DMS79 treated with DMSO at 0.1 percent for 48 hours (cell line): ENCODE measurements at regions not wholly inside any gene's neighbourhood (a gene's known extent, or its start where the extent isn't known, plus 50 kb on each side); places are given as distances from the start of the nearest gene placed in this dataset.

Experiments
- DNase-seq: peaks from one replicate; lab custom pipeline; 2025; lab: John Stamatoyannopoulos, UW

DNA sequence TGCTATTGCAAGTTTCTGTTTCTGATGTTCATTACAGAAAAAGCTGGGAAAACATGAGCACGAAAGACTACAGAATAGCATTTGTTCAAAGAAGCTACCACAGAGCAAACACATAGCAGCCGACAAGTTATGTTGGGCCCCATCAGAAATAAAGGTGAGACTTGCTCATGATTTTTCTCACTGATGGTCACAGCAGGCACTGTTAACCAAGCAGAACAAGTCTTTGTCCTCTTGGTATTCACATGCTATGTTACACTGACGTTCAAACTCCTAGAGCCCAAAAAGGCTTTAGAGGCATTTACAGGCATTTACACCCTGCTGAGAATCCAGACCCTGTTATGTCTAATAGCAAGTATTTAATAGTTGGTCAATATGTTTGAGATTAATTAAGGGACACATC lies 235.0 kb upstream of the HNMT start:
- no peak for DNase-seq

DNA sequence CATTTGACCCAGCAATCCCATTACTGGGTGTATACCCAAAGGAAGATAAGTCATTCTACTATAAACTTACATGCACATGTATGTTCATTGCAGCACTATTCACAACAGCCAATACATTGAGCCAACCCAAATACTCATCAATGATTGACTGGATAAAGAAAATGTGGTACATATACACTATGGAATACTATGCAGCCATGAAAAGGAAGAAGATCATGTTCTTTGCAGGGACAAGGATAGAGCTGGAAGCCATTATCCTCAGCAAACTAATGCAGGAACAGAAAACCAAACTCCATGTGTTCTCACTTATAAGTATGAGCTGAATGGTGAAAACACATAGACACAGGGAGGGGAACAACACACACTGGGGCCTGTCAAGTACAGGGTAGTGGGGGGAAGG lies 226.7 kb upstream of the HNMT start:
- DNase-seq: no peak

DNA sequence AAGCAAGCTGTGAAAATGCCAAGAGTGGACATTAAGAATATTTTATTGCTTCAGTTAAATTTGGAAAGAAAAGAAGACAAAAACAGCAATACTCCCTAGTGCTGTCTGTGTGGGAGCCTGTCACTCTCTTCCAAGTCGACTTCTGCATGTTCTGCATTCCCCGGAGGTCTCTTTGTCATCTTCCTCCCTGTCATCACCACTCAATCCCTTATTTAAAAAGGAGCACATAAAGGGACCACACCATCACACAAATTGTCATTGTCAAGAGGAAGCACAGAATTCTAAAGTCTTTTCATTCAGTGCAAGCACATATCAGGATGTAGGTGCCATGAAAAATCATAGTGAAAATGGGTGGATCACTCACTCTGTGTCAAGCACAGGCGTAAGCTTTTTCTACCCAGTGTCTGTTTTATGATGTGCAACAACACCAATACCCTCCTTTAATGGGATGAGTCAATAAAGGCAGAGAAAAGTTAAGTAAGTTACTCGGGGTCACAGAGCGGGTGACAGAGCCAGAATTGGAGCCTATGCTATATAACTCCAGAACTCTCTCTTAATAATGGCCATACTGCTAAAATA lies 222.4 kb upstream of the HNMT start:
- DNase-seq: no peak

DNA sequence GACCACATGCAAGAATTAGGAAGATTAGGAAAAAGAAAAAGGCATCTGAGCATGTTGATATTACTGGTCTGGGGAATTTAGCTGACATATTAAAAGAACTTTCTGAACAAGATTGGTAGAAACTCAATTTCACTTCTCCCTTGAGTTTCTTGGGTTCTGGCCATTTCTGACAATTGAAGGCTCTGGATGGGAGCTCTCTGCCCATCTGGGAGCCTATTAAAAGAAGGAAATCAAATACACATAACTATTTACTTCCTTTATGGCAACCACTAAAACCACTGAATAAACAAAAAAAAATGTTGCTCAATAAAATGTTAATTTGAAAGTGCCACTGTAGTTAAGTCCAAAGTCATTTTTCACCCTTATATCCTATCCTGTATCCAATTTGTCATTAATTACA lies 216.8 kb upstream of the HNMT start:
- DNase-seq: no peak

DNA sequence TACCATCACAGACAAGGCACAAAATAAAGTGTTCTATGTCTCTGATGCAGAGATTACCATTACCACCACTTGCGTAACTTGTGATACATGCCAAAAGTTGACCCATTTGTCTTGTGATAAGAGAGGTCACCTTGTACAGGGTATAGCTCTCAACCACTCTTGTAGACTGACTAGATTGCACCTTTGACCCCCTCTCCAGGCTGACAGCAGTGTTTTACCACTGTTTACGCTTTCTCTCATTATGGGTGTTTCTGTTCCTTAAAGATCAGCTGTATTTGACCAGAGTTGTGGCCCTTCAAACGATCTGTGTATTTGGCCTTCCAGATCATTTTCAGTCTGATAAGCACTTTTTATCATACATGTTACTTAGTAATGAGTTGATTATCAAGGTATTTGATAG lies 215.7 kb upstream of the HNMT start:
- no peak for DNase-seq

DNA sequence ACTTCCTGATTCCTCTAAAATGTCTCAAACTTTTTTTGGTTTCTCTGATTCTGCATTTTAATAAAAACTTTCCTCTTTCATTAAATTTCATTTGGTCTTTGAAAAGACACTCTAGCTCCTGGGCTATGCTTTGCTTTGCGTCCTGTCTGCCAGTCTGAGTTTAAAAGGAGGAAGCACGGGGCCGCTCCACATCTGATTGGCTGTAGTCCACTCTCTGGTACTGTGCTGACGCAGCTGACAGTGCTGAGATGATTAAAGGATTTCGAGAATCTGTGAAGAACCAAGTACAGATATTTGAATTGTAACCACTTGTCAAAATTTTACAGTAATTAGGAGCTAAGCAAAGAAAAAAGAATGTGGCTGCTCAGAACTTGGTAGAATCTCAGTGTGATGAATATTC lies 199.6 kb upstream of the HNMT start:
- no peak for DNase-seq

DNA sequence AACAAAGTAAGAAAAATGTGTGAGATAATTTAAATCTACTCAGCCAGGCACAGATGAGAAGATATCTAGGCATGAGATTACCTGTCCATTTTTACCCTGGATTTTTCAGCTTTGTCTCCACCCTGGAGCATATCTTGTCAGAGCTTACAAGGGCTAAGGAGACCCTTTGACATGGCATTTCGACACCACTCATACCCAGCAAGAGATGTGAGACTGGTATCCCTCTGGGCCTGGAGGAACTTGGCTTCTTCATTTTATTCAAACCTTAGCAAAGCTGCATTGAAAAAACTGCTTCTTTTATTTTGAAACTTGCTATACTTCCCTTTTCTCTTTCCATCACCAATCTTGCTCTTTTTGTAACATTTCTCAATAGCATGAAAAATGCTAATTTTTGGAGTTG lies 194.9 kb upstream of the HNMT start:
- DNase-seq: no peak

DNA sequence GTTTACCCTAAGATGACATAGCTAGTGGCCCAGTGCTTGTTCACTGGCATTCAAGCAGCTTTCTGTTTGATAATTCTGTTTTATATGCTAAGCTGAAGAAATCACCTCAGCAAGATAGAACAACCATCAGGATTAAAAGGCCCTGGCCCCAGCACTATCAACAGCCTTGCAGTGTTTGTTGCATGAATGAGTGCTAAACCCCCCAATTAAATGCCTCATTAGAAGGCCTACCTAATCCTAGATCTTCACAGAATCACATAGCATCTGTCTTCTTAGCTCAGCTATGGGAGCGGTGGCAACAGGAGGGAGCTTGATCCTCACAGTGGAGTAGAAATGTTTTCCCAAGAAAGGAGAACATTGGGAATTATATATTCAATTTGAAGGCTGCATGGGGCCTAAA lies 194.1 kb upstream of the HNMT start:
- no peak for DNase-seq

DNA sequence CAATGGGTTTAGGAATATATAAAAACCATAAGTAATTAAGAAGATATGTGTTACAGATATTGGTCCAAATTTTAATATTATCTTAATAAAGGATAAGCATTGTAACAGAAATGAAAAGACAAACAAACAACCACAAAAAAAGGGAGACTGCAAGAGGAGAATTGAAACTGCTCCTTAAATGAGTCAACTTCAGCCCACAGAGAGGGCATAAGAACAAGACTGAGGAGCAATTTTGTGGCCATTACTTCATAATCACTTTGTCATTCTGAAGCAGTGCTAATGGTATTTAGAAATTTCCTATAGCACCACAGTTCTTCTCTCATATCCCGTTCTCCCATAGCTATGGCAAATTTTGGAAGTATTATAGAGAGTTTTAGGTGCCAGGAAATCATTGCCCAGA lies 193.2 kb upstream of the HNMT start:
- DNase-seq: no peak

DNA sequence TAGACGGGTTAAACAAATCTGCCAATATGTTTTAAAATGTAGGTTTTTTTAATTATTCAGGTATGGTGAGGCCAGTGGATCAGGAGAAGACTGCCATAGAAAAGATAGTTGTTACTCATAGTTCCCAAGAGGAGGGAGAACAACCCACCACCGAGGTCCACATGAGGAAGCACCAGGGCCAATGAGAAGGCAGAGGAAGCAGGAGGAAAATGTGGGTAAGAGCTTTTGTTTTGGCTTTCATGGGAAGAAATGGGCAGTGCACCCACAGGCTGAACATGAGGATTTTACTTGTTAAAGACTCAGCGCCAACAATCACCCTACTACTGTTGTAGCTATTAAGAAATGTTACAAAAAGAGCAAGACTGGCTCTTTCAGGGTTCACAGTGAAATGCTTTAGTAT lies 191.8 kb upstream of the HNMT start:
- no peak for DNase-seq

DNA sequence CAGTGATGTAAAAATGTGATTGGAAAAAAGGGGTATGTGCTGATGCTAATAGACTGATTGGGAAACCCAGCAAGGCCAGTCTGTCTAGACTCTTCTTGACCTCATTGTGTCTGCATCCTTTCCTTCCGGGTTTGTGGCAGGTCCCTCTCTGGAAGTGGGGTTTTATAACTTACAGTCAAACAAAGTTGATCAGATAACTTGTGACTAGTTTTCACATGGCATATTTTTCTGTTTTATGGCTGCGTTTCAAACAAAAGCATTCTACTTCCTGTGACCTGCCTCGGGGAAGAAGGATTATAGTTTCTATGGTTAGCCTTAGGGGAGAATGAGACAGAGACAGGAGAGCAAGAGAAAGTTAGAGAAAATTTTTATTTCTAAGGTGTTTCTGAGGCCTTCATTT lies 188.7 kb upstream of the HNMT start:
- no peak for DNase-seq

DNA sequence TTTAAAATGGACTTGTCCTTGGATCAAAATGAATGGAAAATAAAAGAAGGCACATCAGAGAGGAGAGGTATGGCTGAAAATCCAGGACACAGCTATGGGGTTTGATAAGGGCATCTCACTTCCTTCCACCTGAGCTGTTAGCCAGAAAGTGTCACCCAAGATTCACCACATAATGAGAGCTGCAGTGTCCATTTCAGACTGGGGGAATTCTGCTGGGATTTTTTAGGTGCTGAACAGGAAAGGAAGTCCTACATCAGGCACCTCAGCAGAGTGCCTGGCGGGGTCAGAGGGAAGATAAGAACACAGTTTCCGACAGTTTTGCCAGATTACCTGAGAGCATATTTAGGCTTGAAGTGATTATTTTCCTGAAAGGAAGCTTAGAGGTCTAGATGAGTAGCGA lies 187.6 kb upstream of the HNMT start:
- no peak for DNase-seq

DNA sequence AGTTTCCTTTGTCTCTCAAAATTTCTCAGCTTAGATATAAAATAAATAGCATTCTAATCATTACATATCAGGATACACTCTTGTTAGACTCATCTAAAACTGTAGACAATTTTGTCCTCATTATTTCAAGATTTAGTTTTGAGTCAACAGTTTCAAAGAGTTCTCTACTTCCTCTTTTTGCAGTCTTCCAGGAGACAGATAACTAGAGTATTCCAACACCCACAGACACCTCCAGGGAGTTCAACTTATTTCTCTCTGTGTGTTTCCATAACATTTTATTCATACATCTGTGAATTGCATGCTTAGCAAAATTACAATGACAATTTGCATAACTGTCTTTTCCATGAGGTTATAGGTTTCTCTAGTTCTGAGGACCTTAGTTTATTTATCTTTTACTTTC lies 166.6 kb upstream of the HNMT start:
- no peak for DNase-seq

DNA sequence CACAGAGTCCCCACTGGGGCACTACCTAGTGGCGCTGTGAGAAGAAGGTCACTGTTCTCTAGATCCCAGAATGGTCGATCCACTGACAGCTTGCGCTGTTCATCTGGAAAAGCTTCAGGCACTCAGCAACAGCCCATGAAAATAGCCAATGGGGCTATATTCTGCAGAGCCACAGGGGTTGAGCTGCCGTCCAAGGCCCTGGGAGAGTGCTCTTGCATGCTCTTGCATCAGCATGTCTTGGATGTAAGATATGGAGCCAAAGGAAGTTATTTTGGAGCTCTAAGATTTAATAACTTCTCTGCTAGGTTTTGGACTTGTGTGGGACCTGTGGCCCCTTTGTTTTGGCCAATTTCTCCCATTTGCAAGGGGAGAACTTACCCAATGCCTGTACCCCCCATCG lies 164.7 kb upstream of the HNMT start:
- DNase-seq: no peak

DNA sequence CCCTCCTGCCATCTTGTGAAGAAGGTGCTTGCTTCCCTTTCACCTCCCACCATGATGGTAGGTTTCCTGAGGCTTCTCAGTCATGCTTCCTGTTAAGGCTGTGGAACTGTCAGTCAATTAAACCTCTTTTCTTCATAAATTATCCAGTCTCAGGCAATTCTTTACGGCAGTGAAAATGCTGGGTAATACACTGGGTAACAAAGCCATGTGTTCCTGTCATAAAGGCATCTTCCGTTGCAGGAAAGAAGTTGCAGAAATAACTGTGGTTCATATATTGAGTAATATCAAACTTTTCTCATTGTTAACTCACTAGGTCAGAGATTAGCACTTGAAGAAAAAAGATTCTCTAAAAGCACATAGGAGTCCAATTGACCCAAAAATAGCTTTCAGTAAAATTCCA lies 163.9 kb upstream of the HNMT start:
- DNase-seq: no peak

DNA sequence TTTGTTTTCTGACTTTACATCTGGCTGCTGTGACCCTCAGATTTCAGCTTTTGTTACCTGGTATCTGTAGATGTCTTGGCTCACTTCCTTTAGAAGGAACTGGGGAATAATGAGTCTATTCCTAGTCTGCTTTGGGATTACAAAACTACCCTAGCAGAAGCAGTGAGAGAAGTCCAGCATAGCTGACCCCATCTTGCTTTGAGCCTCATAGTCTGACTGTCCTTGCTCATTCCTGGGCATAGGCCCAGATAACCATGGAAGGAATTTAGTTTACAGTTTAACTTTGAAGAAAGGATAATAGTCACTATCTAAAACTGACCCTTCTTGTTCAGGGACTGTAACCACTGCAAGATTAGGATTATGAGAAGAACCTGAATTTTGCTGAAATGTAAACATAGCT lies 163.0 kb upstream of the HNMT start:
- DNase-seq: no peak

DNA sequence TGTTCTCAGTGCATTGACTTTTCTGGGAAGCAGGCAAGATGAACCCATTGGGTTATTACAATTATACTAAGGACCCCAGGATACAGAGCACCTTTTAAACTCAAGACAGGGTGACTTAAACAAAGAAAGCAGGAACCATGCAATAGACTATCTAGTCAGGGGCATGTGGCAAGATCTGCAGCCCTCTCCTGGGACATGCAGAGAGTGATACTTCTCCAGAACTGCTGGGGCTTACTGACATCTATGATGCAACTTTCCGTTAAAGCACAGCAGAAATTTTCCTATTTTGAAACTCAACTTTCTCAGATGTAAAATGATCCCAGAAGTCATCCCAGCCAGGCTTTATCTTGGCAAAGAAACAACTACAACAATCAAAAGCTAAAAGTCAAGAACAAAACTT lies 162.2 kb upstream of the HNMT start:
- DNase-seq: no peak

DNA sequence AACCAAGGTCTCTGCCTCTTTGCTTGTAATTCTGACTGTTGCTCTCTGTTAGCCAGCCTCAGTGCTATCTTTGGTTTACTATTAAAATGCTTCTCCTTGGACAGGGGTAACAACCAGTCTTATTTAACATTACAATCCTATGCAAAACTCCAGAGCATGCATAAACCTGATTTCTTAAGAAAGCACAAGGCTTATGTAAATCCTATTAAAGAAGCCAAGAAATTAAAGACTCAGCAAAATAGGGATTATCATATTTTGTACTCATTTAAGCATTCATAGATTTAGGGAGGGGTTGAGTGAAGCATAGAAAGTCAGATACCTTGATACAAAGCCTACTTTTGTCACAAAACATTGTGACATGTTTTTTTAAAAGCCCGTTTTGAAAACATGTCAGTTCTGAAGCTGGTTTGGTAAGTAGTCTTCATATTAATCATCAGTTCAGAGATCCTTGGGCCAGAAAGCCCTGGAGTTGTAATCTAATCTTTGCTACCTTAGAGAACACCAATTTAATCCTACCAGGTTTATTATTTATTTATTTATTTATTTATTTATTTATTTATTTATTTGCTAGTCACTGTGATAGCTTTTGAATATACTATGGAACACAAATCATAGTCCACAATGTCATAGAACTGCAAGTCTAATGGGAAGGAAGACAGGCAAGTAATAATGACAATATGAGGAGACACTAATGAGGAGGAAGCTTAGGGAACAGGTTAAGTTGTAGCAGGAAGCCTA lies 158.0 kb upstream of the HNMT start:
- DNase-seq: no peak

DNA sequence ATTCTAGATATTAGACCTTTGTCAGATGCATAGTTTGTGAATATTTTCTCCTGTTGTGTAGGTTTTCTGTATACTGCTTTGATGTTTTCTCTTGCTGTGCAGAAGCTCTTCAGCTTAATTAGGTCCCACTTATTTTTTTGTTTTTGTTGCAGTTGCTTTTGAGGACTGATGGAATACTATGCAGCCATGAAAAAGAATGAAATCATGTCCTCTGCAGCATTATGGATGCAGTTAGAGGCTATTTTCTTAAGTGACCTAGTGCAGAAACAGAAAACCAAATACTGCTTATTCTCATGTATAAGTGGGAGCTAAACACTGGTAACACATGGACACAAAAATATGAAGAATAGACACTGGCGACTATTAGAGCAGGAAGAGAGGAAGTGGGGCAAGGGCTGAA lies 155.0 kb upstream of the HNMT start:
- DNase-seq: no peak

DNA sequence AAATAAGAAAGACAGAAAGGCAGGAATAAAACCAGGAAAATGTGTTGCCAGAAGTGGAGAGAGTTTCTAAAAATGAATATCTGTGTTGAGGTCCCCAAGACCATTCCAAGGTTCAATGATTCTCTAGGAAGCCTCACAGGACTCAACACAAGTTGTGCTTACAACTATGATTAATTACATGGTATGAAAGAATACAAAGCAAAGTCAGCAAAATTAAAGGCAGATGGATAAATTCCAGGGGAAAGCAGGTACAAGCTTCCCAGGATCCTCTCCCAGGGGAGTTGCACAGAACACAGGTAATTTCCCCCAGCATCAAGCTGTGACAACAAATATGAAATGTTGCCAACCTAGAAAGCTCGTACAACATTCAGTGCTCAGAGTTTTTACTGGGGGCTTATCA lies 154.4 kb upstream of the HNMT start:
- no peak for DNase-seq

DNA sequence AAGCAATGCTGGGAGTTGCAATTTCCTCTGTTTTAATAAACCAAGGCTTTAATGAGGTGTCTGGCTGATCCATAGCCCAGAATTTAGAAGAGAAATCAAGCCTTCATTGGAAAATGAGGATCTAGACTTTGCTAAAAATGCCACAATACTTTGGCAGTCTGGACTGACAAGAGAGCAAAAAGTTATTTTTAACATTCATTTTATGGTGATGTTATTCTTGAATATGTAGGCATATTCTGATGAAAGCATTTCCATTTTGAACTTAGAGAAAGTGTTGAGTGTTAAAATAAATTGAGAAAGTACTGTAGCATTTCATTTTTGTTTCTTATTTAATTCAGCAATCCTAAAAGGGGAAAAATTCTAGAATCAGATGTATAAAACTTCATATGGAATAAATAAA lies 151.8 kb upstream of the HNMT start:
- DNase-seq: no peak

DNA sequence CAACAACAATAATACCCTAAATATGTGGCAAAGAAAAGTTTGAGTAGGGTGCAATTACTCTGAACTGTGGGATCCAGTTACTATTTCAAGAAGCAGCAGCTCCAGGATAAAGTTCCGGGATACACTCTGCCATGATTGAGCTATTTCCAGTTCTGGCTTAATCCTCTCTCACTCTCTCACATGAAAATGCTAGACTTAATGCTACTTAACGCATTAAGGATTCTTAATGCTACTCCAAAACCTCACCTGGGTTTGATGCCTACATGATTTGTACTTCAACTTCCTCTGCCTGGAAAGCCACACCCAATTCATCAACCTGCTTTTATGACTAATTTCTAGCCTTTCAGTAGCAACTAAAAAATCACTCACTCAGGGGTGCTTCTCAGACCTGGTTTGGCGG lies 151.1 kb upstream of the HNMT start:
- DNase-seq: no peak

DNA sequence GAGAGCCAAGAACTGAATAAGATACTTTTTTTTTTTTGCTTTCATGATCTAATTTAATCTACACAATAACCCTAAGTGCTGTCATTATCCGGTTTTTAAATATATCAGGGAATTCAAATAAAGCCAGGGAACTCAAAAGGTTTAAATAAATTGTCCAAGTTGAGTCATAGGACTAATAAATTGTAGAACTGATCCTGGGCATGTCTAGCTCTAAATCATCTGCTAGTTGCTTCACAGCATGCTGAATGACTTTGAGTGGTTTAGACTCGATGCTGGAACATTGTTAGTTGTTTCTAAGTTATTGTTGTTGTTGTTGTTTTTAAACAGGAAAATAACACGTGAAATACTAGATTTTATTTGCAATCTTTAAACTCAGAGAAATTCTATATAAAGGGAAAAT lies 147.2 kb upstream of the HNMT start:
- no peak for DNase-seq

DNA sequence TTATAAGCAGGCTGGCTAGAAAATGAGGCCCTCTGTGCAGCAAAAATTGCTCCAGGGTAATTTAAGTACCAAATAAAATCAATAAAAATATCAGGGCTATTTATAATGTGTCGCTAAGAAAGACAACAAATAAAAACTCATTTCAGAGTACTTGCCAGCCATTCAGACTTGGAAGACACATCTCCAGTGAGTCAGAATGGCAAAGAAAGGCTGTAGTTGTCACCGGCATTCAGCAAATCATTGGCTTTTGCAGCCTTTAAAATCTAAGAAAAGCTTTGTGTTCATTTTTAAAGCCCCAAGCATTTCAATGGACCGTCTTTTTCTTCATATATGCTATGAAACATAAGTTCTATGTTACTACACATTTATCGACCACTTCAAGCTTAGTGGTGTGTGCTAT lies 141.1 kb upstream of the HNMT start:
- DNase-seq: no peak
